ENCODE measurements at regions not wholly inside any gene's neighbourhood (a gene's known extent, or its start where the extent isn't known, plus 50 kb on each side); places are given as distances from the start of the nearest gene placed in this dataset.

DNA sequence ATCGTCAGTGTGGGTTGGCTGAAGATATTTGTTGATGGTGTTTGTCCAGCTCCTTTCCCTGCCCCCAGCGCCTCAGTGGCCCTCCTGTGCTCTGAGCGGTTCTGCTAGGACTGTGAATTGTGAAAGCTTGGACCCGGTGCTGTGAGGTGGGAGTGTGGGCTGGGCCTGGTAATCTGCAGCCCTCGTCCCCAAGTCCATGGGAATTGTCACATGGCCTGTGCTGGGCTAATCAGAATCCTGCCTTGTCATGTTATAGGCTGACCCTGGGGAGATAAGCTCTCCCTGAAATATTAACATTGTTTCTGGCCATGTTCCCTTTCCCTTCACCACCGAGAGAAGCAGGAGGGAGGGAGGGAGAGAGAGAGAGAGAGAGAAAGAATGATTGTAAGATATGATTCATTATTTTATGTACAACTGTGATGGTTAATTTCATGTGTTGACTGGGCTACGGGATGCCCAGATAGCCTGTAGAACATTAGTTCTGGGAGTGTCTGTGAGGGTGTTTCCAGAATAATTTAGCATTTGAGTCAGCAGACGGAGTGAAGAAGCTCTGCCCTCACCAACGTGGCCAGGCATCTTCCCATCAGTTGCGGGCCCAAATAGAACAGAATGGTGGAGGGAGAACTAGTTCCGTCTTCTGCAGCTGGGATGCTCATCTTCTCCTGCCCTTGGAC lies 62.4 kb downstream of the TFAP2C start:
- Histone ChIP-seq H3K36me3 (ENCODE audit: insufficient read depth, low read length) (no peaks in the 10 kb centered on the region), H3K27me3 (ENCODE audit: insufficient read depth, low read length) (0 out of 2 replicates have a peak, but pooled peaks cover 3% of the 10 kb centered on the region), H3K4me2 (ENCODE audit: low read length) (no peak overlapping the region), H3K4me3 (ENCODE audit: low read depth, low read length, poor library complexity, severe bottlenecking) (no peak overlapping the region), H3K9me3 (ENCODE audit: low read length) (no peaks in the 10 kb centered on the region), H4K20me1 (ENCODE audit: insufficient read depth, low read length) (no peaks in the 10 kb centered on the region), H3K27ac (ENCODE audit: low read depth, low read length, poor library complexity, severe bottlenecking) (no peak overlapping the region), H3K79me2 (ENCODE audit: insufficient read depth, low read length) (no peaks in the 10 kb centered on the region), H3F3A (ENCODE audit: insufficient read depth, low read length) (no peaks in the 10 kb centered on the region), H3K4me1 (ENCODE audit: insufficient read depth, low read length, severe bottlenecking) (no peaks in the 10 kb centered on the region), H2AFZ (ENCODE audit: low read length) (no peak overlapping the region), H3K9ac (ENCODE audit: low read length) (no peak overlapping the region), H3K9me2 (ENCODE audit: low read depth, low read length) (no peaks in the 10 kb centered on the region)
- TF ChIP-seq, protein P1, sequence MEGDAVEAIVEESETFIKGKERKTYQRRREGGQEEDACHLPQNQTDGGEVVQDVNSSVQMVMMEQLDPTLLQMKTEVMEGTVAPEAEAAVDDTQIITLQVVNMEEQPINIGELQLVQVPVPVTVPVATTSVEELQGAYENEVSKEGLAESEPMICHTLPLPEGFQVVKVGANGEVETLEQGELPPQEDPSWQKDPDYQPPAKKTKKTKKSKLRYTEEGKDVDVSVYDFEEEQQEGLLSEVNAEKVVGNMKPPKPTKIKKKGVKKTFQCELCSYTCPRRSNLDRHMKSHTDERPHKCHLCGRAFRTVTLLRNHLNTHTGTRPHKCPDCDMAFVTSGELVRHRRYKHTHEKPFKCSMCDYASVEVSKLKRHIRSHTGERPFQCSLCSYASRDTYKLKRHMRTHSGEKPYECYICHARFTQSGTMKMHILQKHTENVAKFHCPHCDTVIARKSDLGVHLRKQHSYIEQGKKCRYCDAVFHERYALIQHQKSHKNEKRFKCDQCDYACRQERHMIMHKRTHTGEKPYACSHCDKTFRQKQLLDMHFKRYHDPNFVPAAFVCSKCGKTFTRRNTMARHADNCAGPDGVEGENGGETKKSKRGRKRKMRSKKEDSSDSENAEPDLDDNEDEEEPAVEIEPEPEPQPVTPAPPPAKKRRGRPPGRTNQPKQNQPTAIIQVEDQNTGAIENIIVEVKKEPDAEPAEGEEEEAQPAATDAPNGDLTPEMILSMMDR (IDR thresholded peaks at IDR 0.05; ENCODE audit: low read length), result no peak
- no peak for TF ChIP-seq EZH2 (IDR thresholded peaks at IDR 0.05; ENCODE audit: borderline replicate concordance, low read length)

DNA sequence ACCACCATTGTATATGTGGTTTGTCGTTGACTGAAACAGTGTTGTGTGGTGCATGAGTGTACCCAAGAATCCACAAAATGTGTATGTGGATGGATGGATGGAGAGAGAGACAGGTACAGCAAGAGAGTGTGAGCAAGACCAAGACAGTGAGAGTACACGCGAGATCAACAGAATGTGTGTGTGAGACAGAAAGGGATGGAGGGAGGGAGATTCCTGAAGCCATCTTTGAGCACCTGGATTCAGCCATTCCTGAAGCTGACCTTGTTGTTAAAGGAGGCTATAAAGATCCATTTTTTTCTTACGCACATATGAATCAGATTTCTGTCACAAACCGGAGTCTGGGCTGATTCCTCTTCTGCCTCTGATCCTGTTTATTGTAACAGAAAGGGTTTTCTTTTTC lies 64.1 kb downstream of the TFAP2C start:
- TF ChIP-seq, protein P1 (IDR thresholded peaks at IDR 0.05; ENCODE audit: low read length), result no peak
- no peak for TF ChIP-seq EZH2 (IDR thresholded peaks at IDR 0.05; ENCODE audit: borderline replicate concordance, low read length)

DNA sequence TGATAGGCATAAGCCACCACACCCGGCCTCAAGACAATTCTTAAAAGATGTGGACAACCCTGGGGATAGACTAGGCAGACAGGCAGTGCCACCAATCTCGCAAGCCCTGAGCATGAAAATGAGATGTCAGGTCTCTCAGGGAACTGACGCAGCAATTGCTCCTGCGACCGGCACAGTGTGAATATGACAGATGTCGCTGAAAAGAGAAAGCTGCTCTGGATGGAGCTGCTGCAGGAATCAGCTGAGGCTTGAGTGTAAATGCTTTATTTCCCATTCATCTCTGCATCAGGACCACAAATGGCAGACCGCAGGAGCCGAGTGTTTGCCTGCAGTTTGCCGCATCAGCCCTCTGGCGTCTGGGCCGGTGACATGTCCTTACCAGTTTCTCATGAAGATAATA lies 68.4 kb downstream of the TFAP2C start:
- H3K27ac ChIP-seq (ENCODE audit: low read depth, low read length, poor library complexity, severe bottlenecking), result no peak overlapping the region

More for the DNA sequence above, 64.1 kb downstream of the TFAP2C start:
- Histone ChIP-seq H2AFZ (ENCODE audit: low read length) (no peak overlapping the region), H4K20me1 (ENCODE audit: insufficient read depth, low read length) (no peaks in the 10 kb centered on the region), H3K9ac (ENCODE audit: low read length) (no peak overlapping the region), H3K79me2 (ENCODE audit: insufficient read depth, low read length) (no peaks in the 10 kb centered on the region), H3K36me3 (ENCODE audit: insufficient read depth, low read length) (no peaks in the 10 kb centered on the region), H3K27me3 (ENCODE audit: insufficient read depth, low read length) (0 out of 2 replicates have a peak, but pooled peaks cover 3% of the 10 kb centered on the region), H3K4me1 (ENCODE audit: insufficient read depth, low read length, severe bottlenecking) (no peaks in the 10 kb centered on the region), H3K9me2 (ENCODE audit: low read depth, low read length) (no peaks in the 10 kb centered on the region), H3K4me3 (ENCODE audit: low read depth, low read length, poor library complexity, severe bottlenecking) (no peak overlapping the region), H3K4me2 (ENCODE audit: low read length) (no peak overlapping the region), H3F3A (ENCODE audit: insufficient read depth, low read length) (no peaks in the 10 kb centered on the region), H3K27ac (ENCODE audit: low read depth, low read length, poor library complexity, severe bottlenecking) (no peak overlapping the region), H3K9me3 (ENCODE audit: low read length) (no peaks in the 10 kb centered on the region)

More for the DNA sequence above, 68.4 kb downstream of the TFAP2C start:
- H3K4me3 ChIP-seq (ENCODE audit: low read depth, low read length, poor library complexity, severe bottlenecking), result no peak overlapping the region
- no peak overlapping the region for H3K4me2 ChIP-seq (ENCODE audit: low read length)
- TF ChIP-seq EZH2 (IDR thresholded peaks at IDR 0.05; ENCODE audit: borderline replicate concordance, low read length), result no peak
- TF ChIP-seq, protein P1 (IDR thresholded peaks at IDR 0.05; ENCODE audit: low read length), result no peak
- no peaks in the 10 kb centered on the region for H3F3A ChIP-seq (ENCODE audit: insufficient read depth, low read length)
- H3K27me3 ChIP-seq (ENCODE audit: insufficient read depth, low read length), result 0 out of 2 replicates have a peak, but pooled peaks cover 7% of the 10 kb centered on the region
- no peak overlapping the region for H2AFZ ChIP-seq (ENCODE audit: low read length)
- no peaks in the 10 kb centered on the region for H3K9me3 ChIP-seq (ENCODE audit: low read length)
- H3K9me2 ChIP-seq (ENCODE audit: low read depth, low read length), result no peaks in the 10 kb centered on the region
- no peaks in the 10 kb centered on the region for H4K20me1 ChIP-seq (ENCODE audit: insufficient read depth, low read length)
- no peaks in the 10 kb centered on the region for H3K4me1 ChIP-seq (ENCODE audit: insufficient read depth, low read length, severe bottlenecking)
- H3K79me2 ChIP-seq (ENCODE audit: insufficient read depth, low read length), result no peaks in the 10 kb centered on the region
- no peaks in the 10 kb centered on the region for H3K36me3 ChIP-seq (ENCODE audit: insufficient read depth, low read length)
- no peak overlapping the region for H3K9ac ChIP-seq (ENCODE audit: low read length)
